AG04450 (cell line): ENCODE measurements at regions not wholly inside any gene's neighbourhood (a gene's known extent, or its start where the extent isn't known, plus 50 kb on each side); places are given as distances from the start of the nearest gene placed in this dataset. TPM values are rescaled to one million over a fixed set of nuclear protein-coding genes. Genes with fewer than 3 reads are reported as not detected.

Experiments
- CTCF ChIA-PET: fragments of 300-600, 350-600 bp; formaldehyde crosslinking; extraction: SDS; loops from one replicate; lab custom pipeline; 2022; ENCODE audit warnings: antibody characterized with exemption, inconsistent platforms; lab: Charles Lee
- POLR2A ChIA-PET: fragments of 350-600 bp; formaldehyde crosslinking; extraction: SDS; loops from one replicate; lab custom pipeline; 2021; ENCODE audit warnings: antibody characterized with exemption, inconsistent platforms; lab: Yijun Ruan, JAX
- DNase-seq: peaks from one replicate; pipeline ENCODE4 v3.0.0-alpha.2; 2011; ENCODE audit warnings: low read depth, low spot score
- H3K27ac ChIP-seq: one replicate; pipeline ENCODE4 v1.5.1; 2012; ENCODE audit warnings: low read depth, low read length, control low read depth
- H3K27me3 ChIP-seq: one replicate; pipeline ENCODE4 v1.6.0; 2012; ENCODE audit warnings: low read length; ENCODE audit not compliant: control insufficient read depth, insufficient read depth
- H3K4me3 ChIP-seq: 2 replicates; pipeline ENCODE4 v1.5.1; 2011; ENCODE audit warnings: mild to moderate bottlenecking, low read depth, low read length, control low read depth
- H3K9me3 ChIP-seq: 2 replicates; pipeline ENCODE4 v1.5.1; 2012; ENCODE audit warnings: low read length; ENCODE audit not compliant: control insufficient read depth, insufficient read depth
- CTCF ChIP-seq: IDR thresholded peaks from 2 replicates; pipeline ENCODE4 v1.5.1; 2011; ENCODE audit warnings: low read depth, low read length, control low read depth, inconsistent platforms
- small RNA-seq: library from RNA; depleted of rRNA; stranded (forward); fragments of <200 nt; gene quantifications from one replicate; pipeline ENCODE3, GENCODE V24; 2012; ENCODE audit warnings: low read depth; ENCODE audit not compliant: insufficient read length

- Histone ChIP-seq H3K9me3 (peaks cover 3% of the 10 kb centered on the region; the same call in 1 of the 2 replicates), H3K27ac (no peak overlapping the region), H3K4me3 (no peak overlapping the region), H3K27me3 (no peaks in the 10 kb centered on the region)
- POLR2A ChIA-PET = no interaction called here
- CTCF ChIA-PET = no interaction called here
- no peak for DNase-seq
- TF ChIP-seq CTCF = no peak
Measured at GRCh38 chr5:11955331-11955730, 51.1 kb upstream of the CTNND2 start.

Small RNA genes in the stretch of these regions (small RNA-seq; reads per million reads assigned to genes)
- not detected for gene RNU6-679P
